ENCODE measurements at regions not wholly inside any gene's neighbourhood (a gene's known extent, or its start where the extent isn't known, plus 50 kb on each side); places are given as distances from the start of the nearest gene placed in this dataset.

- no peak for DNase-seq (ENCODE audit: low read depth, low spot score)
Measured at GRCh38 chr20:60570481-60571277, 612.5 kb downstream of the CDH26 start.

GRCh38 chr20:60573003-60573680 is 614.9 kb downstream of the CDH26 start:
- no peak for DNase-seq (ENCODE audit: low read depth, low spot score)

- DNase-seq (ENCODE audit: low read depth, low spot score): no peak
Measured at GRCh38 chr20:60576236-60576635, 618.0 kb downstream of the CDH26 start.

- no peak for DNase-seq (ENCODE audit: low read depth, low spot score)
Measured at GRCh38 chr20:60579941-60580515, 621.8 kb downstream of the CDH26 start.

GRCh38 chr20:60581606-60582115 is 623.4 kb downstream of the CDH26 start:
- no peak for DNase-seq (ENCODE audit: low read depth, low spot score)

- no peak for DNase-seq (ENCODE audit: low read depth, low spot score)
Measured at GRCh38 chr20:60583741-60584140, 625.5 kb downstream of the CDH26 start.

GRCh38 chr20:60584221-60584620 is 626.0 kb downstream of the CDH26 start:
- DNase-seq (ENCODE audit: low read depth, low spot score): no peak

GRCh38 chr20:60585651-60586050 is 627.4 kb downstream of the CDH26 start:
- no peak for DNase-seq (ENCODE audit: low read depth, low spot score)

- DNase-seq (ENCODE audit: low read depth, low spot score): no peak
Measured at GRCh38 chr20:60586269-60587050, 628.2 kb downstream of the CDH26 start.

GRCh38 chr20:60587986-60588385 is 629.8 kb downstream of the CDH26 start:
- DNase-seq (ENCODE audit: low read depth, low spot score): no peak

- DNase-seq (ENCODE audit: low read depth, low spot score): no peak
Measured at GRCh38 chr20:60589623-60590022, 631.4 kb downstream of the CDH26 start.

GRCh38 chr20:60591172-60591799 is 633.1 kb downstream of the CDH26 start:
- no peak for DNase-seq (ENCODE audit: low read depth, low spot score)

- DNase-seq (ENCODE audit: low read depth, low spot score): no peak
Measured at GRCh38 chr20:60598528-60598927, 640.3 kb downstream of the CDH26 start.

- DNase-seq (ENCODE audit: low read depth, low spot score): no peak
Measured at GRCh38 chr20:60599381-60599780, 641.2 kb downstream of the CDH26 start.

GRCh38 chr20:60600036-60600435 is 641.8 kb downstream of the CDH26 start:
- DNase-seq (ENCODE audit: low read depth, low spot score): no peak

- no peak for DNase-seq (ENCODE audit: low read depth, low spot score)
Measured at GRCh38 chr20:60624066-60624465, 628.0 kb upstream of the CDH4 start.

- DNase-seq (ENCODE audit: low read depth, low spot score): no peak
Measured at GRCh38 chr20:60627751-60628565, 624.1 kb upstream of the CDH4 start.

GRCh38 chr20:60628749-60629148 is 623.3 kb upstream of the CDH4 start:
- no peak for DNase-seq (ENCODE audit: low read depth, low spot score)

GRCh38 chr20:60629206-60629605 is 622.9 kb upstream of the CDH4 start:
- DNase-seq (ENCODE audit: low read depth, low spot score): no peak

GRCh38 chr20:60630609-60631008 is 621.5 kb upstream of the CDH4 start:
- DNase-seq (ENCODE audit: low read depth, low spot score): no peak
